Stomach (tissue), 8 donors: ENCODE measurements at regions not wholly inside any gene's neighbourhood (a gene's known extent, or its start where the extent isn't known, plus 50 kb on each side); places are given as distances from the start of the nearest gene placed in this dataset.

Experiments used
- DNase-seq, 2 donors: peaks; one replicate each; pipeline versions ENCODE4 v3.0.0 to v3.0.0-alpha.2; 2013 to 2019
- H3K27ac ChIP-seq, 5 donors: fragments of 200-600 bp in 4 of 5; sonication (generic) in 4 of 5; one replicate each; pipeline ENCODE4 v1.5.1; 2013 to 2019; ENCODE audit warnings: mild to moderate bottlenecking in 1 of 5, moderate library complexity in 1 of 5
- H3K27me3 ChIP-seq, 3 donors: fragments of 200-600 bp; sonication (generic); one replicate each; pipeline ENCODE4 v1.5.1; 2017 to 2019; ENCODE audit warnings: mixed run types in 1 of 3
- H3K36me3 ChIP-seq, 4 donors: fragments of 200-600 bp; sonication (generic); 1 replicate in 3 of 4; 2 replicates in 1 of 4; pipeline ENCODE4 v1.5.1; 2016 to 2019
- H3K4me1 ChIP-seq, 4 donors: fragments of 200-600 bp; sonication (generic); one replicate each; pipeline ENCODE4 v1.5.1; 2016 to 2019
- H3K4me3 ChIP-seq, 4 donors: fragments of 200-600 bp; sonication (generic) in 3 of 4; one replicate each; pipeline ENCODE4 v1.5.1; 2016 to 2019; ENCODE audit warnings: mild to moderate bottlenecking in 1 of 4
- H3K9me3 ChIP-seq, 4 donors: fragments of 200-600 bp; sonication (generic); one replicate each; pipeline ENCODE4 v1.5.1; 2016 to 2019
- CTCF ChIP-seq, 7 experiments: fragments of 450-650 bp in 4 of 7; fragments of 200-600 bp in 3 of 7; sonication (generic) in 3 of 7; IDR thresholded peaks; one replicate each; pipeline ENCODE4 v1.5.1; 2016 to 2019; ENCODE audit warnings: antibody characterized with exemption in 7 of 7, control low read depth in 2 of 7, mild to moderate bottlenecking in 1 of 7
- EP300 ChIP-seq: sonication (generic); formaldehyde crosslinking; IDR thresholded peaks from one replicate; pipeline ENCODE4 v1.6.1; 2017; ENCODE audit warnings: antibody characterized with exemption
- POLR2A ChIP-seq, 4 donors: fragments of 450-650 bp; IDR thresholded peaks; one replicate each; pipeline ENCODE4 v1.6.1; 2016; ENCODE audit warnings: antibody characterized with exemption in 4 of 4, control low read depth in 2 of 4, mild to moderate bottlenecking in 1 of 4, moderate library complexity in 1 of 4
- POLR2AphosphoS5 ChIP-seq, 3 donors: sonication (generic); formaldehyde crosslinking; IDR thresholded peaks; one replicate each; pipeline ENCODE4 v1.6.1; 2016; ENCODE audit warnings: antibody characterized with exemption in 3 of 3
- WGBS, 5 donors: extraction: QIAGEN DNeasy Blood & Tissue Kit in 3 of 5; methylation state at CpG; one replicate each; pipeline versions ENCODE4 v1.1.5 to v1.1.7; 2013 to 2018; 5-methylcytosine and 5-hydroxymethylcytosine counted together
- intact Hi-C: fragments of 100-400 bp; cut with DNase I; formaldehyde crosslinking; loops from one replicate; pipeline ENCODE4 v1.15.1; 2023; ENCODE audit warnings: low total_unique reads
- donor health status: healthy with polysubstance abuse.
- donor health status: Bipolar disorder and iron deficiency.
- donor health status: healthy.

- H3K4me1 ChIP-seq = no peaks in the 10 kb centered on the region
- no peaks in the 10 kb centered on the region for H3K9me3 ChIP-seq
- no peak overlapping the region for H3K4me3 ChIP-seq
- intact Hi-C loops = no loop called here
- no peaks in the 10 kb centered on the region for H3K36me3 ChIP-seq
- no peak overlapping the region for H3K27ac ChIP-seq
- no peak for DNase-seq
- WGBS, 5 donors = 66 to 88% (median 72%) methylated on average over 1 of the region's 1 CpG
- TF ChIP-seq CTCF (IDR thresholded peaks at IDR 0.05) = no peak
- H3K27me3 ChIP-seq = no peaks in the 10 kb centered on the region
Measured at GRCh38 chr2:35081001-35081621, 1274.5 kb upstream of the CRIM1 start.

- Histone ChIP-seq H3K9me3 (no peaks in the 10 kb centered on the region), H3K27me3 (no peaks in the 10 kb centered on the region), H3K36me3 (no peaks in the 10 kb centered on the region), H3K4me3 (no peak overlapping the region), H3K4me1 (no peaks in the 10 kb centered on the region), H3K27ac (no peak overlapping the region)
- TF ChIP-seq EP300 (no peak), CTCF (IDR thresholded peaks at IDR 0.05) (no peak), POLR2A (IDR thresholded peaks at IDR 0.05) (no peak), POLR2AphosphoS5 (IDR thresholded peaks at IDR 0.05) (no peak)
- WGBS, 5 donors = 63 to 80% (median 66%) methylated on average over 5 of the region's 5 CpGs
- intact Hi-C loops = no loop called here
- DNase-seq = no peak
Measured at GRCh38 chr2:35080231-35080910, 1275.2 kb upstream of the CRIM1 start.

GRCh38 chr2:35067420-35067819 lies 1288.2 kb upstream of the CRIM1 start:
- Histone ChIP-seq H3K27me3 (no peaks in the 10 kb centered on the region), H3K4me1 (no peaks in the 10 kb centered on the region), H3K9me3 (peaks cover 0 to 29% (median 16%) of the 10 kb centered on the region in 4 donors), H3K36me3 (no peaks in the 10 kb centered on the region), H3K4me3 (no peak overlapping the region), H3K27ac (no peak overlapping the region)
- no peak for DNase-seq
- 33 to 71% (median 52%) methylated on average over 1 of the region's 1 CpG for WGBS, 5 donors
- TF ChIP-seq POLR2AphosphoS5 (IDR thresholded peaks at IDR 0.05) (no peak), EP300 (no peak), POLR2A (IDR thresholded peaks at IDR 0.05) (no peak), CTCF (IDR thresholded peaks at IDR 0.05) (no peak)
- intact Hi-C loops = no loop called here

- intact Hi-C loops = no loop called here
Measured at GRCh38 chr2:35063836-35064235, 1291.7 kb upstream of the CRIM1 start.

More at GRCh38 chr2:35063836-35064235, 1291.7 kb upstream of the CRIM1 start:
- Histone ChIP-seq H3K27me3 (no peaks in the 10 kb centered on the region), H3K9me3 (peaks cover 0 to 20% (median 8%) of the 10 kb centered on the region in 4 donors), H3K36me3 (no peaks in the 10 kb centered on the region), H3K27ac (no peak overlapping the region), H3K4me3 (no peak overlapping the region), H3K4me1 (no peaks in the 10 kb centered on the region)
- 76 to 88% (median 86%) methylated on average over 5 of the region's 5 CpGs for WGBS, 5 donors
- no peak for DNase-seq
- TF ChIP-seq CTCF (IDR thresholded peaks at IDR 0.05) (no peak), POLR2A (IDR thresholded peaks at IDR 0.05) (no peak), EP300 (no peak), POLR2AphosphoS5 (IDR thresholded peaks at IDR 0.05) (no peak)
